ENCODE measurements at regions not wholly inside any gene's neighbourhood (a gene's known extent, or its start where the extent isn't known, plus 50 kb on each side); places are given as distances from the start of the nearest gene placed in this dataset.
"Not testable (repeated sequence)": the region's sequence is repeated elsewhere in the genome, so short reads cannot be mapped to it uniquely, and the experiment has no call there.

DNA sequence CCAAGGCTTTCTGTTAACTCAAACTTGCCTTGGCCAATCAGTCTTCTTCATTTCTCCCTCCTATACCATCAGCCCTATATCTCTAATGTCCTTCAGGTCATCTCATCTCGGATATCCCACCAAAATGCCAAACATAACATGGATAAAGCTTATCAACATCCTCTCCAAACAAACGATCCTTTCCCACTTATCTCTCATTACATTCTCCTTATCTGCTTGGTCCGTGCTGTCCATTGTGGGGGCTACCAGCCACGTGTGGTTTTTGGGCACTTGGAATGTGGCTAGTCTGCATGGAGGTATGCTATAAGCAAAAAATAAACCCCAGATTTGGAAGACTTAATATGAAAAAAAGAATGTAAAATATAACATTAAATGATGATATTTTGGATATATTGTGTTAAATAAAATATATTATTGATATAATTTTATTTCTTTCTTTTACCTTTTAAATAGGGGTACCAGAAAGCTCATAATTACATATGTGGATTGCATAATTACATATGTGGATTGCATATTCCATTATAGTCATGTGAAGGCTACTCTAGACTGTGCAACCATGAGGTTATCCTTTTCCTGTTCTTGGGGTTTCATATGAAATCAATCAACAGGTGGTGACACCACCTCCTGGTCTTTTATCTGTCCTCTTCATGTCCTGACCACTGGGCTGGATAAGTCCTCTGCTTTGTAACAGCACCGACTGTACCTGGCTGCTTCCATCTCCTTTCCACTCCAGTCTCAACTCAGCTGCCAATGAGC is 123.0 kb downstream of the CD83 start:
- peaks cover 3% of the 10 kb centered on the region; the same call in 1 of the 2 replicates for H3K9me3 ChIP-seq (ENCODE audit: control insufficient read depth, insufficient read depth, low read depth, low read length)
- ChIA-PET POLR2A (no interaction called here), CTCF (no interaction called here)
- no peaks in the 10 kb centered on the region for H3K27me3 ChIP-seq (ENCODE audit: control insufficient read depth, insufficient read depth, low read length)
- intact Hi-C loops (cut with micrococcal nuclease; ENCODE audit: unreplicated experiment): no loop called here
- no peaks in the 10 kb centered on the region for H3K4me1 ChIP-seq (ENCODE audit: control insufficient read depth, insufficient read depth, low read length)
- TF ChIP-seq, protein P1, sequence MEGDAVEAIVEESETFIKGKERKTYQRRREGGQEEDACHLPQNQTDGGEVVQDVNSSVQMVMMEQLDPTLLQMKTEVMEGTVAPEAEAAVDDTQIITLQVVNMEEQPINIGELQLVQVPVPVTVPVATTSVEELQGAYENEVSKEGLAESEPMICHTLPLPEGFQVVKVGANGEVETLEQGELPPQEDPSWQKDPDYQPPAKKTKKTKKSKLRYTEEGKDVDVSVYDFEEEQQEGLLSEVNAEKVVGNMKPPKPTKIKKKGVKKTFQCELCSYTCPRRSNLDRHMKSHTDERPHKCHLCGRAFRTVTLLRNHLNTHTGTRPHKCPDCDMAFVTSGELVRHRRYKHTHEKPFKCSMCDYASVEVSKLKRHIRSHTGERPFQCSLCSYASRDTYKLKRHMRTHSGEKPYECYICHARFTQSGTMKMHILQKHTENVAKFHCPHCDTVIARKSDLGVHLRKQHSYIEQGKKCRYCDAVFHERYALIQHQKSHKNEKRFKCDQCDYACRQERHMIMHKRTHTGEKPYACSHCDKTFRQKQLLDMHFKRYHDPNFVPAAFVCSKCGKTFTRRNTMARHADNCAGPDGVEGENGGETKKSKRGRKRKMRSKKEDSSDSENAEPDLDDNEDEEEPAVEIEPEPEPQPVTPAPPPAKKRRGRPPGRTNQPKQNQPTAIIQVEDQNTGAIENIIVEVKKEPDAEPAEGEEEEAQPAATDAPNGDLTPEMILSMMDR (IDR thresholded peaks at IDR 0.05): no peak
- TF ChIP-seq SIN3A (IDR thresholded peaks at IDR 0.05; ENCODE audit: borderline replicate concordance, insufficient read depth, low read depth, low read length) (no peak), TCF7L2 (IDR thresholded peaks at IDR 0.05; ENCODE audit: low read depth, low read length) (no peak)
- TF ChIP-seq, protein P2, sequence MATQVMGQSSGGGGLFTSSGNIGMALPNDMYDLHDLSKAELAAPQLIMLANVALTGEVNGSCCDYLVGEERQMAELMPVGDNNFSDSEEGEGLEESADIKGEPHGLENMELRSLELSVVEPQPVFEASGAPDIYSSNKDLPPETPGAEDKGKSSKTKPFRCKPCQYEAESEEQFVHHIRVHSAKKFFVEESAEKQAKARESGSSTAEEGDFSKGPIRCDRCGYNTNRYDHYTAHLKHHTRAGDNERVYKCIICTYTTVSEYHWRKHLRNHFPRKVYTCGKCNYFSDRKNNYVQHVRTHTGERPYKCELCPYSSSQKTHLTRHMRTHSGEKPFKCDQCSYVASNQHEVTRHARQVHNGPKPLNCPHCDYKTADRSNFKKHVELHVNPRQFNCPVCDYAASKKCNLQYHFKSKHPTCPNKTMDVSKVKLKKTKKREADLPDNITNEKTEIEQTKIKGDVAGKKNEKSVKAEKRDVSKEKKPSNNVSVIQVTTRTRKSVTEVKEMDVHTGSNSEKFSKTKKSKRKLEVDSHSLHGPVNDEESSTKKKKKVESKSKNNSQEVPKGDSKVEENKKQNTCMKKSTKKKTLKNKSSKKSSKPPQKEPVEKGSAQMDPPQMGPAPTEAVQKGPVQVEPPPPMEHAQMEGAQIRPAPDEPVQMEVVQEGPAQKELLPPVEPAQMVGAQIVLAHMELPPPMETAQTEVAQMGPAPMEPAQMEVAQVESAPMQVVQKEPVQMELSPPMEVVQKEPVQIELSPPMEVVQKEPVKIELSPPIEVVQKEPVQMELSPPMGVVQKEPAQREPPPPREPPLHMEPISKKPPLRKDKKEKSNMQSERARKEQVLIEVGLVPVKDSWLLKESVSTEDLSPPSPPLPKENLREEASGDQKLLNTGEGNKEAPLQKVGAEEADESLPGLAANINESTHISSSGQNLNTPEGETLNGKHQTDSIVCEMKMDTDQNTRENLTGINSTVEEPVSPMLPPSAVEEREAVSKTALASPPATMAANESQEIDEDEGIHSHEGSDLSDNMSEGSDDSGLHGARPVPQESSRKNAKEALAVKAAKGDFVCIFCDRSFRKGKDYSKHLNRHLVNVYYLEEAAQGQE (IDR thresholded peaks at IDR 0.05; ENCODE audit: insufficient read depth in 1 of 2, low read depth in 2 of 2, low read length in 1 of 2): no peak
- no peak overlapping the region for H3K4me3 ChIP-seq (ENCODE audit: low read depth in 2 of 2, low read length in 2 of 2)
- in situ Hi-C loops (cut with HindIII; ENCODE audit: low pct_unique_long_range_greater_than_20kb, low sequenced_read_pairs): no loop called here
- no peak overlapping the region for H3K27ac ChIP-seq (ENCODE audit: low read length)
- no peak for ATAC-seq
- no peak for DNase-seq (ENCODE audit: low read depth, low spot score)
- H3K36me3 ChIP-seq (ENCODE audit: control insufficient read depth, insufficient read depth, low read length): no peaks in the 10 kb centered on the region
- no TSS peak for BruUV-seq (replicated peaks)

DNA sequence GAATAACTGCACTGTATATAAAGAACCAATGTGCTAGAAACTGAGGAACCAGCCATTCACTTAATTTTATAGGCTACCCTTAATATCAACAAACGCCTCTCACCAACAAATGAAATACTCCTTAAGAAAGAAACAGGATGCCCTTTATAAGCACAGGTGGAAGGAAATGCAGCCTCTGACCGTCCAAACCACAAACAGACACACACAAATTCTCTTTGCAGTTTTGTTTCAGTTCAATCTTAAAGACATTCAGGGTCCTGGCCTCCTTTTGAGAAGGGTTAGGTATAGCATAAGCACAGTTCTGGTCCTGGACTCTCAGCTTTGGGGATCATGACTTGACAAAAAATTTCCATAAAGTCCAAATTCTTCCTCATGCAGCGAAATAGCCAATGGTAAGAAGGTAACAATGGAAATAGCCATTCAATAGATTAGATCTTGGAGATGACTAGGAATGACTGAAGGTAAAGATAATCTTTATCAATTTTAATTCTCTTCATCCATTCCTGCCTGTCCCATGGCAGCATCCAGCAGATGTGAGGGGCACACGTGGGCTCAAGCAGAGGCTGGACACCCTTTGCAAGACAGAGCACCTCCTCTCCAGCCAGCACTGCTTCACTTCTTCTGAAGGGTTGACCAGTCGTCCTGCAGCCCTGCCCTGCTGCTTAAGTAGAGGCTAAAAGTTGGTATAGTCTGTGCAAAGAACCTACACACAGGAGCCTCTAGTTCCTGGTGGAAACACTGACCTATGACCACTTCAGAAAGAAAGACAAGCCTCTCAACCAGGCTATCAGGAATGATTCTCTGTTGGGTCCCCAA is 123.9 kb downstream of the CD83 start:
- ChIA-PET CTCF (no interaction called here), POLR2A (no interaction called here)
- Histone ChIP-seq H3K27ac (ENCODE audit: low read length) (no peak overlapping the region), H3K4me1 (ENCODE audit: control insufficient read depth, insufficient read depth, low read length) (no peaks in the 10 kb centered on the region), H3K9me3 (ENCODE audit: control insufficient read depth, insufficient read depth, low read depth, low read length) (peaks cover 3% of the 10 kb centered on the region; the same call in 1 of the 2 replicates), H3K4me3 (ENCODE audit: low read depth in 2 of 2, low read length in 2 of 2) (no peak overlapping the region), H3K36me3 (ENCODE audit: control insufficient read depth, insufficient read depth, low read length) (no peaks in the 10 kb centered on the region), H3K27me3 (ENCODE audit: control insufficient read depth, insufficient read depth, low read length) (no peaks in the 10 kb centered on the region)
- no peak for ATAC-seq
- DNase-seq (ENCODE audit: low read depth, low spot score): no peak
- intact Hi-C loops (cut with micrococcal nuclease; ENCODE audit: unreplicated experiment) (no loop called here), in situ Hi-C loops (cut with HindIII; ENCODE audit: low pct_unique_long_range_greater_than_20kb, low sequenced_read_pairs) (no loop called here)
- no TSS peak for BruUV-seq (replicated peaks)
- TF ChIP-seq SIN3A (IDR thresholded peaks at IDR 0.05; ENCODE audit: borderline replicate concordance, insufficient read depth, low read depth, low read length): no peak
- TF ChIP-seq, protein P1 (IDR thresholded peaks at IDR 0.05): no peak
- no peak for TF ChIP-seq POLR2AphosphoS5 (IDR thresholded peaks at IDR 0.05; ENCODE audit: low read depth, low read length)
- no peak for TF ChIP-seq TCF7L2 (IDR thresholded peaks at IDR 0.05; ENCODE audit: low read depth, low read length)
- TF ChIP-seq, protein P2 (IDR thresholded peaks at IDR 0.05; ENCODE audit: insufficient read depth in 1 of 2, low read depth in 2 of 2, low read length in 1 of 2): no peak

DNA sequence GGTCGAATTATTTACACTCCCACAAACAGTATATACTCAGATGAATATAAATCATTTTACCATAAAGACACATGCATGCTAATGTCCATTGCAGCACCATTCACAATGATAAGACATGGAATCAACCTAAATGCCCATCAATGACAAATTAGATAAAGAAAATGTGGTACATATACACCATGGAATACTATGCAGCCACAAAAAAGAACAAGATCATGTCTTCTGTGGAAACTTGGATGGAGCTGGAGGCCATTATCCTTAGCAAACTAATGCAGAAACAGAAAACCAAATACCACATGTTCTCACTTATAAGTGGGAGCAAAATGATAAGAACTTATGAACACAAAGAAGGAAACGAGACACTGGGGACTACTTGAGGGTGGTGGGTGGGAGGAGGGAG is 125.3 kb downstream of the CD83 start:
- H3K27me3 ChIP-seq (ENCODE audit: control insufficient read depth, insufficient read depth, low read length); H3K27ac ChIP-seq (ENCODE audit: low read length); intact Hi-C loops (cut with micrococcal nuclease; ENCODE audit: unreplicated experiment); BruUV-seq (replicated peaks); POLR2A ChIA-PET; DNase-seq (ENCODE audit: low read depth, low spot score); H3K9me3 ChIP-seq (ENCODE audit: control insufficient read depth, insufficient read depth, low read depth, low read length); CTCF ChIA-PET; ATAC-seq; in situ Hi-C loops (cut with HindIII; ENCODE audit: low pct_unique_long_range_greater_than_20kb, low sequenced_read_pairs); H3K4me3 ChIP-seq (ENCODE audit: low read depth in 2 of 2, low read length in 2 of 2); H3K36me3 ChIP-seq (ENCODE audit: control insufficient read depth, insufficient read depth, low read length); H3K4me1 ChIP-seq (ENCODE audit: control insufficient read depth, insufficient read depth, low read length): not testable (repeated sequence)
